Fibroblast of lung (primary cell): ENCODE measurements at regions not wholly inside any gene's neighbourhood (a gene's known extent, or its start where the extent isn't known, plus 50 kb on each side); places are given as distances from the start of the nearest gene placed in this dataset.

ENCODE experiments used
- DNase-seq, 2 donors: peaks; one replicate each; pipeline versions ENCODE4 v3.0.0 to v3.0.0-alpha.2; 2010; ENCODE audit warnings: low read depth in 2 of 2
- H2AFZ ChIP-seq: 2 replicates; pipeline ENCODE4 v1.5.1; 2012; ENCODE audit warnings: low read length, control low read depth, inconsistent platforms
- H3K27ac ChIP-seq: 2 replicates; pipeline ENCODE4 v1.5.1; 2011; ENCODE audit warnings: low read length, control low read depth; ENCODE audit not compliant: insufficient read depth
- H3K27me3 ChIP-seq: 2 replicates; pipeline ENCODE4 v1.5.1; 2011; ENCODE audit warnings: mild to moderate bottlenecking, low read length; ENCODE audit not compliant: control insufficient read depth, insufficient read depth
- H3K36me3 ChIP-seq: 2 replicates; pipeline ENCODE4 v1.5.1; 2011; ENCODE audit warnings: low read length; ENCODE audit not compliant: control insufficient read depth, insufficient read depth
- H3K4me1 ChIP-seq: 2 replicates; pipeline ENCODE4 v1.5.1; 2011; ENCODE audit warnings: low read length; ENCODE audit not compliant: control insufficient read depth, insufficient read depth; ENCODE audit errors: extremely low read depth
- H3K4me2 ChIP-seq: 2 replicates; pipeline ENCODE4 v1.5.1; 2011; ENCODE audit warnings: low read length, control low read depth; ENCODE audit not compliant: insufficient read depth; ENCODE audit errors: extremely low read depth
- H3K4me3 ChIP-seq, 4 experiments: fragments of 200-600 bp in 1 of 4; sonication (generic) in 1 of 4; replicated peaks in 1 of 4; 2 replicates each; pipeline ENCODE4 v1.5.1; 2011 to 2016; ENCODE audit warnings: low read length in 4 of 4, low read depth in 3 of 4, mild to moderate bottlenecking in 3 of 4, control low read depth in 2 of 4, inconsistent platforms in 1 of 4, mixed read lengths in 1 of 4; ENCODE audit not compliant: insufficient read depth in 1 of 4; ENCODE audit errors: control extremely low read depth in 1 of 4
- H3K79me2 ChIP-seq: 2 replicates; pipeline ENCODE4 v1.5.1; 2012; ENCODE audit warnings: mild to moderate bottlenecking, low read length, inconsistent platforms; ENCODE audit not compliant: control insufficient read depth, insufficient read depth
- H3K9ac ChIP-seq: 2 replicates; pipeline ENCODE4 v1.5.1; 2011; ENCODE audit warnings: mild to moderate bottlenecking, low read length, control low read depth; ENCODE audit not compliant: insufficient read depth
- H3K9me3 ChIP-seq: 2 replicates; pipeline ENCODE4 v1.5.1; 2012; ENCODE audit warnings: low read depth, low read length; ENCODE audit not compliant: control insufficient read depth, insufficient read depth
- H4K20me1 ChIP-seq: 2 replicates; pipeline ENCODE4 v1.5.1; 2011; ENCODE audit warnings: low read length; ENCODE audit not compliant: control insufficient read depth, insufficient read depth; ENCODE audit errors: extremely low read depth
- CTCF ChIP-seq, 2 donors: IDR thresholded peaks in 1 of 2; conservative IDR thresholded peaks in 1 of 2; 1 replicate in 1 of 2; 2 replicates in 1 of 2; pipeline ENCODE4 v1.5.1; 2011 to 2012; ENCODE audit warnings: low read length in 2 of 2, control low read depth in 1 of 2, inconsistent platforms in 1 of 2, low read depth in 1 of 2, mild to moderate bottlenecking in 1 of 2
- EZH2 ChIP-seq: IDR thresholded peaks from 2 replicates; pipeline ENCODE4 v1.5.1; 2012; ENCODE audit warnings: low read length, control low read depth, mild to moderate bottlenecking; ENCODE audit errors: missing control alignments

DNA sequence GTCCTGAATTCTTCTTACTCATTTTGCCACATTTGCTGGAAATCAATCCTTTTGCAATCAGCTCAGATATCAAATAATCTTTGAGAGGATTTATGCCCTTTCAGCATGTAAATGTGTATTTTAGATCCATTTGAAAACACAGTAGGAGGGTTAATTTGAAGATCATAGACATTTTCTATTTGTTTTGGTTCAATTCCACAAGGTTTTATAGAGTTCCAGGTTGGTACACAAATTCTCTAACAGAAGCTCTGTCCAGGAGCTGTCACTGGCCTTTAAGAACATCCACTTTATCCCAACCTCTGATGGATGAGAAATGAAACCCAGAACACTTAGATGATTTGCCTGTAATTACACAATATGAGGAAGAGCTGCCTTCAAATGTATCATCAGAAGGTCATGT lies 157.3 kb upstream of the CHAC2 start:
- Histone ChIP-seq H3K27me3 (no peaks in the 10 kb centered on the region), H3K36me3 (no peaks in the 10 kb centered on the region), H3K9me3 (no peaks in the 10 kb centered on the region), H3K27ac (no peak overlapping the region), H3K9ac (no peak overlapping the region), H4K20me1 (no peaks in the 10 kb centered on the region), H3K4me3 (no peak overlapping the region), H3K79me2 (no peaks in the 10 kb centered on the region), H2AFZ (no peak overlapping the region), H3K4me1 (no peaks in the 10 kb centered on the region), H3K4me2 (no peak overlapping the region)
- no peak for DNase-seq
- TF ChIP-seq CTCF (conservative IDR thresholded peaks at IDR 0.05 in 1 of 2, IDR thresholded peaks at IDR 0.05 in 1 of 2; ENCODE audit: low read depth in 1 of 2, low read length in 2 of 2), result no peak
- no peak for TF ChIP-seq EZH2

DNA sequence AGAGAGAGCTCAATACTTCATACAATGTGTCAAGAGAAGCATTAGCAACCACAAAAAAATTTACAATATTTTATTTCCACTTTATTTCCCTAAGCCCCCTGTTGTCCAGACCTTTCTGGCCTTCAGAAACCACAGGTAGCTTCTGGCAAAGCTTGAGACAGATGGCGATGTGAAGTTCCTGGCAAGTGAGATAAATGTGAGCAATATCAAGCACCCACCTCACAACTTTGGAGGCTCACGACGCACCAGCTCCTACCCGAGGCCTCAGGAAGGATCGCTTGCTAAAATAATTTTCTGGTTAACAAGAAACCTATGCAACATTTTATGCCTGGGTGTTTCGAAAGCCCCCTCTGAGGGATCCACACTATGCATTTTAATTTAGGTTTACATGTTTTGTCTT lies 158.1 kb upstream of the CHAC2 start:
- H3K27ac ChIP-seq, result no peak overlapping the region
- H3K36me3 ChIP-seq, result no peaks in the 10 kb centered on the region
- TF ChIP-seq CTCF (conservative IDR thresholded peaks at IDR 0.05 in 1 of 2, IDR thresholded peaks at IDR 0.05 in 1 of 2; ENCODE audit: low read depth in 1 of 2, low read length in 2 of 2) (no peak), EZH2 (no peak)
- H4K20me1 ChIP-seq, result no peaks in the 10 kb centered on the region
- H3K4me3 ChIP-seq, result no peak overlapping the region
- no peak overlapping the region for H3K9ac ChIP-seq
- no peaks in the 10 kb centered on the region for H3K27me3 ChIP-seq
- no peaks in the 10 kb centered on the region for H3K9me3 ChIP-seq
- DNase-seq, result peak in 1 of 2 donors; percentile 30
- H2AFZ ChIP-seq, result no peak overlapping the region
- no peaks in the 10 kb centered on the region for H3K79me2 ChIP-seq
- no peak overlapping the region for H3K4me2 ChIP-seq
- no peaks in the 10 kb centered on the region for H3K4me1 ChIP-seq

DNA sequence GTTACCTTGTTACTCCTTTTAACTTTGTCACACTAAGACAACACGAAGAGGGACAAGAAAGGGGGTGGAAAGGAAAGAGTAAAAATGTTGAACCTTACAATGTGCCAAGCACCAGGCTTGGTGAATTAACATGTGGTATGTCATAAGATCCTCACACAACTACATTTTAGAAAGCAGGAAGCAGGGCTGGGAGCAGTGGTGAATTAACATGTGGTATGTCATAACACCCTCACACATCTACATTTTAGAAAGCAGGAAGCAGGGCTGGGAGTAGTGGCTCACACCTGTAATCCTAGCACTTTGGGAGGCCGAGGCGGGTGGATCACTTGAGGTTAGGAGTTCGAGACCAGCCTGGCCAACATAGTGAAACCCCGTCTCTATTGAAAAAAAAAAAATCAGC lies 159.3 kb upstream of the CHAC2 start:
- no peak for DNase-seq
- Histone ChIP-seq H4K20me1 (no peaks in the 10 kb centered on the region), H3K4me2 (no peak overlapping the region), H3K36me3 (no peaks in the 10 kb centered on the region), H3K4me1 (no peaks in the 10 kb centered on the region), H2AFZ (no peak overlapping the region), H3K27ac (no peak overlapping the region), H3K27me3 (no peaks in the 10 kb centered on the region), H3K79me2 (no peaks in the 10 kb centered on the region), H3K9me3 (no peaks in the 10 kb centered on the region), H3K4me3 (no peak overlapping the region), H3K9ac (no peak overlapping the region)
- TF ChIP-seq EZH2 (no peak), CTCF (conservative IDR thresholded peaks at IDR 0.05 in 1 of 2, IDR thresholded peaks at IDR 0.05 in 1 of 2; ENCODE audit: low read depth in 1 of 2, low read length in 2 of 2) (no peak)
